CD4-positive, alpha-beta T cell treated with Interleukin-15 for 1 hour (primary cell): ENCODE measurements at regions not wholly inside any gene's neighbourhood (a gene's known extent, or its start where the extent isn't known, plus 50 kb on each side); places are given as distances from the start of the nearest gene placed in this dataset.
"Not testable (repeated sequence)": the region's sequence is repeated elsewhere in the genome, so short reads cannot be mapped to it uniquely, and the experiment has no call there.

Experiments used
- DNase-seq: peaks from one replicate; pipeline ENCODE4 v3.0.0-alpha.2; 2020

DNA sequence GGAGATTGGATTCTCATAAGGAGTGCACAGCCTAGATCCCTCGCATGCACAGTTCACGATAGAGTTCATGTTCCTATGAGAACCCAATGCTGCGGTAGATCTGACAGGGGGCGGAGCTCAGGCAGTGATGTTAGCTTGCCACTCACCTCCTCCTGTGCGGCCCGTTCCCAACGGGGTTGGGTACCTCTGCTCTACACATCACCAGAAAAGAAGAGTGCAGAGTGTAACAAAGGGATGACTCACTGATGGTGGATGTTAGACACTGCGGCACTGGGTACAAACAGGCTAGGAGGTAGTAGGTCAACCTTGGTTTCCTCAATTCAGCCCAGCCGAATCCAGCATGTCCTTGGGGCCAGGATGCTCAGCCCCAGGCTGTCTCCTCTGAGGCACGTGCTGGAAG, 66.8 kb upstream of the CHST15 start:
- DNase-seq = peak; percentile 5

DNA sequence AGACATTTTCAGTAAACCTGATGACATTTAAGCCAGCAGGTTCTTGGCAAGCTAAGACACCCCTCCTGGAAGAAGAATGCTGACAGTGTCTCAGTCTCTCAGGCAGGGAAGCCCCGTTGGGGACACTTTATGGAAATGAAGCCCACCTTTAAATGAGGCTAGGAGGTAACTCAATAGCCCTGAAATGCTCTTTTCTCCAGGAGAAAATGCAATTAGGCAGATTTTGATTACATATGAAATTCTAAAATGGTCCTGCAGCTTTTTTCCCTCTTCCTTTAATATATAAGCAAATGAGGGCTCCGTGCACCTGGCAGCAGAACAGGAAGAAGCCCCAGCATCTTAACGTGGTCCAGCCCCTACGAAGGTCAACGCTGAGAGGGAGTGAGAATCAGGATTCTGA, 65.8 kb upstream of the CHST15 start:
- DNase-seq = no peak

DNA sequence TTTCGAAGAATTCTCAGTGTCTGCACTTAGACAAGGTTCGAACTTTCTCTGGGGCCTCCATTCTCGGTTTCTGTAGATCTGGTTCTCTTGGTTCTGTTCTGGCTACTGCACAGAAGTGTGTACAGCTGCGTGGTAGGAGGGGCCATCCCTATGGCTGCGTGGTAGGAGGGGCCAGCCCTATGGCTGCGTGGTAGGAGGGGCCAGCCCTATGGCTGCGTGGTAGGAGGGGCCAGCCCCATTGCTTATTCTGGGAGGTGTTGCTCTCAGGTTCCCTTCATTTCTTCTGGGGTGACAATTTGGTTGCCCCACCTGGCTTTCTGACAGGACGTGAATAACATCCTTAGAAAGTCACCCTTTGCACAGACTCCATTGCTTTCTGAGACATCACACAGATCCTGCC, 65.2 kb upstream of the CHST15 start:
- peak; percentile 5 for DNase-seq

DNA sequence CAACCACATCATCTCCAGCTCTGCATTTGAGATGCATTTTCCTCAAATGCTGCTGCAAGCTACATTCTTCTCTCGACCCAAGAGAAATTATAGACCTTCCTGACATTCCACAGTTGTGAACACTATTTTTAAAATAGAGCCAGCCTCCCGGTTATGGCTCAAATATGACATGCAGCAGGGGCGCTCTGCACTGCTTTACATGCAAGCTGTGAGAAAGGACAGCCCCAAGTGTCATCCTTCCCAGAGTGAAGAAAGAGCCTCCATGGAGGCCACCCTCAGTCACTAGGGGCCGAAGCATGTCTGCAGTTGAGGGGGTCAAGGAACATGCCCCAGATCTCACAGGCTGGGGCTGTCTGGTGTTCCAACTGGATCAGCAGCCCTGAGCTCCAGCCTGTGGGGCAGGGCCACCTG, 63.9 kb upstream of the CHST15 start:
- DNase-seq = no peak

DNA sequence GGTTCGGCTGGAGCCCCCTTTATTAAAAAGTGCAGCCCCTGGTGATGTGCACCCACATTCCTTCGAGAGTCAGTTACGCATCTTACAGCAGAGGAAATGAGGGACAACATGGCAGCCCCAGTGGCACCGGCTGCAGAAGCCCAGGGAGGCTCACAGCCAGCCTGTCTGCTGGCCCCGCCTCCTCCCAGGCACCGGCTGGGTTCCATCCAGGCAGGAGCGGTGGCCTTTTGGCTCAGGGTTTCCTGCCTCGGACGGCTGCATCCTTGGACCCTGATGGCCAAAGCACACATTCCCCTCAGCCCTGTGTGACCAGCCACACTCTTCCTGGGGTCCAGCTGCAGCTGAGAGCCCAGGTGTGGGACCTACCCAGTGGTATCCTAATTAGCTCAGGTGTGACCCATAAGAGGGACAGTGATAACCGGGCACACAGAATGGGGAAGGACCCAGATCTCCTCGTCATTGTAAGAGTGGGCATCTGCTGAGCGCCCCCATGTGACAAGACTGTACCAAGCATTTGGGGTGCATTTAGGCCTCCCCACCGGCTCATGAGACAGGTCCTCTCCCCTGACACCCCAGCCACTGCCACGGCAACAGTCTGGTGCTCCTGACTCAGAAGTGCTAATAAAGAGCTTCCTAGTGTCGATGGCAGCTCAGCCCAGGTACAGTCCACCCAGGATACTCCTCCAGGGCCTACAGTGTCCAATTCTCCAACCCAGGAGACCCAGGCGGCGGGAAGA, 63.3 kb upstream of the CHST15 start:
- peak; percentile 27 for DNase-seq

- DNase-seq = no peak
These were observed 62.5 kb upstream of the CHST15 start for GRCh38 chr10:124155781-124156435.

DNA sequence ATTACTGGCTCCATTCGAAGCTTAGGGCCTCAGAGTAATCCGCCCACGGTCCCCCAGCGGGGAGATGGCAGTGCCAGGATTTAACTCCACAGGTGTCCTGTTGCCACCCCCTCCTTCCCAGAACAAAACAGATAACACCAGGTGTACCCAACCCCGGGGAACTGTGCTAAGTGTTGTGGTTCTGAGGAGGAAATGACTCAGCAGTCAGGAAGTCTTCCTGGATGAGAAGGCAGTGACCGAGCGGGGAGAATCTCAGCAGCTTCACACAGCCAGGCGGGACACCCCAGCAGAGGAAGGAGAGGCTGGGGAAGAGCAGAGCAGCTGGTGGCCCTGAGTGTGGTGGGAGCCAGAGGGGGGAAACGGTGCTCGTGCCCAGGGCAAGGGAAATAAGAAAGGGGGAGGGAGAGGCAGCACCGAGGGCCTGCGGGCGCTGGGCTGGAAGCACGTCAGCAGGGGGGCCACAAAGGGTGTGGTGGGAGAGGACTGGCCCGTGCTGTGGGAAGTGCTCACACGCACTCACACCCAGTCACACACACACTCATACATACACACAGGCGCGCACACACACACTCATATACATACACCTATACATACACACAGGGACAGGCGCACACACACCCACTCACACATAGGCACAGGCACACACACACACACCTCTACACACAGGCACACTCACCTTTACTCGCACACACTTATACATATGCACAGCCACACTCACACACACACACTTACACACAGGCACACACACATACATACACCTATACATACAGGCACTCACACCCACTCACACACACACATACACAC, 59.8 kb upstream of the CHST15 start:
- DNase-seq = peak; percentile 57

DNA sequence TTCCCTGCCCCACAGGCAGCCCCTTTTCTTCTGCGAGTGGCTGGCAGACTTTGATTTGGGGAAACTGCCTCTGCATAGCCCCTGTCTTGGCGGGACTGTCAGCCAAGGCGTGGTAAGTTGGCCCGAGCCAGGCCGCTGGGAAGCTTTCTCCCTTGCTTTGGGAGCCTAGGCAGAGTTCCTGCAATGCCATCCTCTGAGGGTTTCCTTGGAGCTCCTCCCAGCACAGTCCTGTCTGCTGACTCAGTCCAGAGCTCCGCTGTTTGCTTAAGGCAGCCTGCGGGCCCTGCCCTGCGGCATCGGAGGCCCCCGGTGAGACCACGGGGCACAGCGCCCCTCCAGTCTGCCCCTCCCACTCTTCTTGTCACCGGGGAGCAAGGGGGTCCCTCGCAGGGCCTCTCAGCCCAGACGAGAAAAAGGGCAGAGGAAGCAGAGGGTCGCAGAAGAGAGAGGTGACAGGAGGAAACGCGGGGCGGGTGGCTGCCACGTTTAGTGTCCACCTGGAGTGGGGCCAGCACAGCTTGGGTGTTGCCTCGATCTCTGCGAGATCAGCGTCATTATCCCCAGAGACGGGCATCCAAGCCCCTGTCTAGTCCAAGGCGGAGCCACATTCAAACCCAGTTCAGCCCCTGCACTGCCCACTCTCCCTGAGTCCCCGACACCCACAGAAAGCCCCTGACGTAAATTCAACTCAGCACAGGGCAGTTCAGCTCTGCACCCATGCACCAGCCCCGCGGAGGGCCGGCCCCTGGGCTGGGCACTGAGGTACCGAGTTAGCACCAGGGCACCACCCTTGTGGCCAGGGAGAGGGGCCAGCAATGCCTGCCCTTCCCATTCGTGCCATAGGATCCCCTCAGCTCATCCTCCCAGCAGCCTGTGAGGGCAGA, 59.0 kb upstream of the CHST15 start:
- no peak for DNase-seq

DNA sequence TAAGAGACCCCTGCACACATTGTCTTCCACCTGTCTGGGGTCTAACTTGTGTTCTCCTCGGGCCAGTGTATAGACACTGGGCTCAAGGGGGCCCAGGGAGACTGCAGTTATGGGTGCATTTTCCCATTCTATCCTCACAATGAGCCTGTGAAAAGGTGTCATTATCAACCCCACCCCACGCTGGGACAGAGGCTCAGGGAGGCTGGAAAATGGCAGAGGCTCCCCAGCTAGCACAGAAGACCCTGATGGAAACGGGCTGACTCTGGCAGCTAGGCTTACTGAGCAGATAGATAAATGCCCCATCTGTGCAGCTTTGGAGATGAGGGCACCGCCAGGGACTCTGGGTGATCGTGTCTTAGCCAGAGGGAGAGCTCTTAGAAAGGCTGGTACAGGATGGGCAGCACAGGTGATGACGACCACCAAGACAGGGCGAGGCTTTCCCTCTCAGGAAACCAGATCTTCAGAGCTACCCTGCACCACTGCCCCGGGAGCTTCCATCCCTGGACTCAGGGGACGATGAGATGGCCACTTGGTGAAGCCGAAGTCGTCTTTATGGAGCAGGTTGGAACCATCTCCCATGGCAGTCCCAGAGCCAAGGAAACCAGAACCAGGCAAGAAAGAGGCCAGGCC, 58.2 kb upstream of the CHST15 start:
- DNase-seq = no peak

- DNase-seq = no peak
These were observed 57.5 kb upstream of the CHST15 start for GRCh38 chr10:124150807-124151417.

DNA sequence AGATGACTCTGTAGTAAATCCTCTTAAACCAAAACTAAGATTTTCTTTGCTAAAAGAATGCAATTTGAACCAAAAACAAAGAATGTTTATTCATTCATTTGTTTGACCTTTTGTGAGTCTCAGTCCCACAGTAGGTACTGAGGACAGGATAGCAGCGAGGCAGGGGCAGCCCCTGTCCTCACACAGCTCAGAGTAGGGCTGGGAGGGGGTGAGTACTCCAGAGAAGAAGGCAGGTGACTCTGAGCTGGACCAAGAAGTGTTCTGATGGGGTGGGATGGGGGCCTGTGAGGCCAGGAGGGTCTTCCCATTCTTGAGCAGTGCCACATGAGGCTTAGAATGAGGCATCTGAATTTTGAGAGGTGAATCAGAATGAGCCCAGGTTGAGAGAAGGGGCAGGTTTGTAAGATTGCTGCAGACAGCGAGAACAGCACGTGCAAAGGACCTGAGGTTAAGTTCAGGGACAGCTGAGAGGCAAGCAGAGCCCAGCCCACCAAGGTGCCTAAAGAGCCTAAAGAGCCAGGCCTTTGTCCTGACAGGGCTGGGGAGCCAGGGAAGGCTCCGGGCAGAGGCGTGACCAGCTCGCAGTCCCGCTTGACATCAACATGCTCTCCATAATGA, 56.9 kb upstream of the CHST15 start:
- DNase-seq = no peak

GRCh38 chr10:124149189-124150042, 56.0 kb upstream of the CHST15 start:
- DNase-seq = no peak

- not testable (repeated sequence) for DNase-seq
These were observed 55.3 kb upstream of the CHST15 start for GRCh38 chr10:124148509-124149188.

DNA sequence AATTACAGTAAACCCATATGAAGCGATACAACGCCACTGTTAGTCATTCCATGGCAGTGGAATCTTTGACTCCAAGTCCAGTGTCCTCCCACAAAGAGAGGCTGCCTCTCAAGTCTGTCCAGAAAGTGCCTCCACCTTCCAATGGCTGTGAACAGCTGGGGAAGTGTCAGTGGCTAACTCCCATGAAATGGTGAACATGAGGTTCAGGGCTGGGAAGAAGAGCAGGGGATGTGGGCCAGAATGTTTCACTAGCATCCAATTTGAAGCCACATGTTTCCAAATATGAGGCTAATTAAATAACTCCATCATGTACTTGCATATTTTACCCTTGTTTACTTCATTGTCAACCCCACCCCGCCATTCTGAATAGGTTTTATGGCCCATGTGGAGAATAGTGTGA, 53.1 kb upstream of the CHST15 start:
- DNase-seq = no peak

GRCh38 chr10:124145109-124145870, 51.9 kb upstream of the CHST15 start:
- peak; percentile 71 for DNase-seq

- no peak for DNase-seq
These were observed 51.1 kb upstream of the CHST15 start for GRCh38 chr10:124144536-124144935.

- DNase-seq = no peak
These were observed 50.3 kb upstream of the CHST15 start for GRCh38 chr10:124143721-124144120.
